Dedifferentiated amniotic fluid mesenchymal stem cell (primary cell): ENCODE measurements at regions not wholly inside any gene's neighbourhood (a gene's known extent, or its start where the extent isn't known, plus 50 kb on each side); places are given as distances from the start of the nearest gene placed in this dataset.
"Not testable (repeated sequence)": the region's sequence is repeated elsewhere in the genome, so short reads cannot be mapped to it uniquely, and the experiment has no call there.

Source experiments
- DNase-seq: peaks from one replicate; pipeline ENCODE4 v3.0.0-alpha.2; 2016; ENCODE audit errors: extremely low spot score

DNA sequence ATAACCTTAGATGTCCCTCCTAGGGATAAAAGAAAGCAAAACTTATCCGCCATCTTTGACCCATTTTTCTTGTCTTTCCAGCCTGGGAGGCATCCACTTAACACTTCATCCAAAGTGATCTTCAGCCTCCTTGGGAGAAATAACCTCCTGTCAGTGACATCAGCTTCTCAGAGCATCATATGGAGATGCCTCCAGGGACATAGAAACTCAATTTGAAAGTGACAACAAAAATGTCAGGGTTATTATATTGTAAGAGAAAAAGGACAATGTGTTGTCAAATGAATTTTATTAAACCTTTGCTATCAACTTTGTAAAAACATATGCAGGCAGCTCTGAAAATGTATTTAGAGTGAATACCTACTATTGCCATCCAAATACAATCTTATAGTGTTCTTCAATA, 371.2 kb upstream of the ADARB2 start:
- no peak for DNase-seq

GRCh38 chr10:2106641-2107040, 369.3 kb upstream of the ADARB2 start:
- no peak for DNase-seq

GRCh38 chr10:2099321-2099720, 362.0 kb upstream of the ADARB2 start:
- no peak for DNase-seq

- no peak for DNase-seq
Observed at GRCh38 chr10:2097937-2098336, 360.6 kb upstream of the ADARB2 start.

DNA sequence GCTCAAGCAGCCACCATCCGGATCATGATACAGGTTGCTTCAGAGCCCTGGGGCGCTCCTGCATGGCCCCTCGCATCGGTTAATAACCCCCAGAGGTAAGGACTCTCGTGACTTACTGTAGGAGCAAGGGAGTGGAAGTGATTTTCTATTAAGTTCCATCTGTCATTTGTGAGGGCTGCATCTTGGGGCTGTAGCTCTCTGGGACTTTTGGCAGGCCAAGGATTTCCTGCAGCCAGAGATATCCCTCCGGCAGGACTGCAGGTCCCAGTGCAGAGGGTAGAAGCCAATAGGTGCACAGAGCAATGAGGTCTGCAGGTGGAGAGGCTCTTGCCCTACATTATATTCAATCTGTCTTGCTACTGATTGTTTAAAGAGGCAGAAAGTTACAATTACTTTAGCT, 356.8 kb upstream of the ADARB2 start:
- no peak for DNase-seq

DNA sequence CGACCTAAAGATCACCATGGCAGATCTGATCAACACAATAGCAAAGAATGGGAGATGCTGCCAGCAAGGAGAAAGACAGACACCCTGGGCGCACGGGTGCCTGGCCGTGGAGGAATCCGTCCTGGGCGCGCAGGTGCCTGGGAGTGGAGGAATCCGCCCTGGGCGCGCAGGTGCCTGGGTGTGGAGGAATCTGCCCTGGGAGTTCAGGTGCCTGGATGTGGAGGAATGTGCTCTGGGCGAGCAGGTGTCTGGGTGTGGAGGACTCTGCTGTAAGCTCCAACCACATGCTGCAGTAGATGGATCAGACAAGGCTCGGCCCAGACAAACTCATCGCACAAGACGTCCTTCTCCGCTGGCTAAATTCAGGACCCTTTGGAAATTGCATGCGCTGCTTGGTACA, 346.3 kb upstream of the ADARB2 start:
- DNase-seq: no peak

DNA sequence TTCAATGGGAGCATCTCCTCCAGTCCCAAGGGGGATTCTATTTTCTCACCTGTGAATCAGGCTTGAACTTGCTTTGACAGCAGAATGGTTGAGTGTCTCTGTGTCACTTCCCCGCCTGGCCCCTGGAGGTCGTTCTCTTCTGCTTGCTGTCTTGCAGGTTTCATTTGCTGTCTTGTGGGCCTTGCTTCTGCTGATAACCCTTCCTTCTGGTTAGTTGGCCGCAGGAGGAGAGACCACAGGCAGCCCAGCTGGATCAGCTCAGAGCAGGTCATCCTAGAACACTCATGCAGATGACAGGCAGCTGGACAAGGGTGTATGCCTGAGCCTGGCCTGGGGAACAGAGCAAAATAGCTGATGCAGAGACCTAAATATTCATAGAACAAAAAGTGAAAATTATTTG, 344.2 kb upstream of the ADARB2 start:
- no peak for DNase-seq

- no peak for DNase-seq
Observed at GRCh38 chr10:2079603-2080078, 342.3 kb upstream of the ADARB2 start.

DNA sequence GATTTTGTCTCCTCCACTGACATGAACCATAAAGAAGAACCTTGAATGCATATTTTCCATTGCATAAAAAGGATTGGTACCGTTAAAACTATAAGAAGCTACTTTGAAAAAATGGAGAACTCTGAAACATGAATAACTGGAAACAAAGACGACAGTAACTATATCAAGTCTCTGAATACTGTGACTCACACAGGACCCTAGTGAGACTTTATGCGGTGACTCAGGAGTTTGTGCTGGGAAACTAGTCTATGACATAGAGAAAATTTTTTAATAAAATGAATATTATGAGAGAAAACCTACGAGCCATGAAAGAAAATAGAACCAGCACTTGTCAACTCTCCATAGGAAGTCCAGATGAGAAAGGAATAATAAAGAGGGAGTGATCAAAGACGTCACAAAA, 339.9 kb upstream of the ADARB2 start:
- DNase-seq: no peak

DNA sequence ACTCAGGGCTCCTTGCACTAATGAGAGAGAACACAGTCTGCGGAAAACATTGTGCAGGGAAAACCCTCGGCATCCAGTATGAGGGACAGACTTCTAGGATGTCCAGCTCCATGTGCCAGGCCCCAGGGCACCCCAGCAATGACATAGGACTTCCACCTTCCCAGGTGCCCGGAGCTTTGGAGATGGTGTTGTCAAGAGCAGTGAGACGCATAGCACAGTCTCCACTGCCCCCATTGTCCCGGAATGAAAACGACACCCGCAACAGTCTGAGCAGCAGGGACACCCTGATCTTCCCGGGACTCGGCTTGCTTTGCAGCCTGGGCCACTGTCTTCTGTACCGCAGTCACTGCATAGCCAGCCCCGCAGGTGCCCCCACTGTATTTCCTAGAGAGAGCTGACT, 339.2 kb upstream of the ADARB2 start:
- DNase-seq: no peak

DNA sequence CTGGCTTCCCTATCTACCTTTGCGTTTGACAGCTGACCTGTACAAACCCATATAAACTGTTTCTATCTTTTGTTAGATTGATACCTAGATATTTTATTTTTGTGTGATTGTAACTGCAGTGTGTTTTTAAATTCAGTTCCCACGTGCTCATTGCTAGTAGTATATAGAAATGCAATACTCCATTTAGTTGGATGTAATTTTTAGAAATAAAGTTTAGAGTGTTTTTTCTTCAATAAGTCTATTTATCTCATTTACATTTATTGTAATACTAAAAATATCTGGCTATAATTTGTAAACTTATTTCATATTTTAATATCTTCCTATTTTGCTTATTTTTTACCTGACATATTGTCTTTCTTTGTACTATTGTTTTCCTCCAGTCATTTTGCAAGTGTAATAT, 329.7 kb upstream of the ADARB2 start:
- no peak for DNase-seq

DNA sequence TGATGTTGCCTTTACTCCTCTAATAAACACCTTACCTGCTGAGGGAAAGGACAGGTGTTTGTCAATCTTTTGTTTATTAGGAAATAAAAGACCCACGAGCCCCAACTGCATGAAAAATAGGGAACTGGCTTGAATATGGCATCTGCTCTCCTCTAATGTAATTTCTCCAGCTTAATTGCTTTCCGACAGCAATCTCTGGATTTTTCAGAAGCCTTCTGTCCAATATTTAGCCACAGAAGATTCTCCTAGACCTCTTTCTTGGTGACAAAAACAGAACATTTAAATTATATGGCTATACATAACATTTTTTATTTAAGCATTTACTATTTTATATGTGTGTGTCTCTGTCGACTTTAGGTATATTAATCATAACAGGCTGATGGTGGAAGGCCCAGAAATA, 317.4 kb upstream of the ADARB2 start:
- no peak for DNase-seq

DNA sequence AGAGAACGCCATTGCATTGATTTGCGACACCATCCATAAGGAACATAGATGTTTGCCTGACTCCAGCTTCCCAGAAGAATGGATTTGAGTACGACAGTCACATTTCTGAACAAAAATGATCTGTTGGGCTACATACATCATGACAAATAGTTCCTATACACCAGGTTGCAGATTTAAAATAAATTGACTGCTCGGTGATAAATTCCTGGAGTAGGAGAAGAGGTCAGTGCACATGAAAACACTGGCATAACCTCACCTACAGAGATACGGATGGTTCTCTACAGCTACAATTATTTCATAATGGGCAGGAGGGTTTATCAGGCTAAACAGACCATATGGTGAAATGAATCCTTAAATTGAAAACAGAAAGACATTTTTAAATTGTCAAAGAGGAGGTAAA, 316.5 kb upstream of the ADARB2 start:
- DNase-seq: no peak

GRCh38 chr10:2051108-2051507, 313.8 kb upstream of the ADARB2 start:
- DNase-seq: no peak

DNA sequence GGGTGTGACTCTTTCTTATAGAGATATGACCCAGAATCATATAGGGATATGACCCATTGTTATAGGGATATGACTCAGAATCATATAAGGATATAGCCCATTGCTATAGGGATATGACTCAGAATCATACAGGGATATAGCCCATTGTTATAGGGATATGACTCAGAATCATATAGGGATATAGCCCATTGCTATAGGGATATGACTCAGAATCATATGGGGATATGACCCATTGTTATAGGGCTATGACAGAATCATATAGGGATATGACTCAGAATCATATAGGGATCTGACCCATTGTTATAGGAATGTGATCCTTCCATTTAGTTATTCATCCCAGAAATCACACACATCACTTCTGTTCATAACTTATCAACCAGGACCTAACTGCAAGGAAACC, 312.2 kb upstream of the ADARB2 start:
- DNase-seq: no peak

DNA sequence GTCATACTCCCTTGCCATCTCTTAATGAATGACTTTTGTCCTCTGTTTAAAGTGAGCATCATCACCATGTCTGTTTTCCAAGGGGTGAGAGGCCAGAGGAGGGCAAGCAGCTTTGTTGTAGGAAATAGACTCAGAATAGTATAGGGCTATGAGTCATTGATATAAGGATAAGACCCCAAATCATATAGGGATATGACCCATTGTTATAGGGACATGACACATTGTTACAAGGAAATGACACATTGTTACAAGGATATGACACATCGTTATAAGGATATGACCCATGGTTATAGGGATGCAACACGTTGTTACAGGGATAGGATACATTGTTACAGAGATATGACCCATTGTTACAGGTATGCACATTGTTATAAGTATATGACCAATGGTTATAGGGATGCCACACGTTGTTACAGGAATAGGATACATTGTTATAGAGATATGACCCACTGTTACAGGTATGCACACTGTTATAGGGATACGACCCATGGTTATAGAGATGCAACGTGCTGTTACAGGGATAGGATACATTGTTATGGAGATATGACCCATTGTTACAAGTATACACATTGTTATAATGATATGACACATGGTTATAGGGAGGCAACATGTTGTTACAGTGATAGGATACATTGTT, 311.1 kb upstream of the ADARB2 start:
- no peak for DNase-seq

GRCh38 chr10:2047679-2048078, 310.4 kb upstream of the ADARB2 start:
- no peak for DNase-seq

- no peak for DNase-seq
Observed at GRCh38 chr10:2043379-2043778, 306.1 kb upstream of the ADARB2 start.

DNA sequence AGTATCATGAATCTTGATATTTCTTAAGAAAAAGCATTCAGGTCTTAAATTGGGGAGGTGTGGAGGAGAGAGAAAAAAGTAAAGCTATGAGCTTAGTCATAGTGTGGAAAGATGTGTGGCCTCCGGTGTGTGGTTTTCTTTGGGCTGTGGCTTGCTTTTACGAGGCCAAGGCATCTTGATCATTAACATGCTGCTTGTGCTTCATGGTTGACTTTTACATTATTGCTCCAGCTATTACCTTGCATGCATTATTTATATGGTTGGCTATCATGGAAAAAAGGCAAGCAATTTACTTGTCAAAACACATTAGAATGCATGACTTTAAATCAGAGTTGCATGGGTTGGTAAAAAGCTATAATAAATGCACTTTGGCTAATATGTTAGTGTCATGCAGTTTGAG, 300.7 kb upstream of the ADARB2 start:
- DNase-seq: no peak

DNA sequence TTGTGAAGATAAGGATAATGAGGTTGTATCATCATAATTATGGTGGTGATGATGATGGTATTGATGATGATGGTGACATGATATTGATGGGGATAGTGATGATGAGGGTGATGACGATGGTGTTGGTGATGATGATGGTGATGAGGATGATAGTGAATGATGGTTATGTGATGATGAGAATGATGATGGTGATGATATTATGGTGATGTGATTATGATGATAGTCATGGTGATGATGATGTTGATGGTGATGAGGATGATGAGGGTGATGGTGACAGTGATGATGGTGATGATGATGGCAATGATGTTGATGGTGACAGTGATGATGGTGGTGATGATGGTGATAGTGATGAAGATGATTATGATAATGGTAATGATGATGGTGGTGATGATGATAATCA, 299.9 kb upstream of the ADARB2 start:
- no peak for DNase-seq

DNA sequence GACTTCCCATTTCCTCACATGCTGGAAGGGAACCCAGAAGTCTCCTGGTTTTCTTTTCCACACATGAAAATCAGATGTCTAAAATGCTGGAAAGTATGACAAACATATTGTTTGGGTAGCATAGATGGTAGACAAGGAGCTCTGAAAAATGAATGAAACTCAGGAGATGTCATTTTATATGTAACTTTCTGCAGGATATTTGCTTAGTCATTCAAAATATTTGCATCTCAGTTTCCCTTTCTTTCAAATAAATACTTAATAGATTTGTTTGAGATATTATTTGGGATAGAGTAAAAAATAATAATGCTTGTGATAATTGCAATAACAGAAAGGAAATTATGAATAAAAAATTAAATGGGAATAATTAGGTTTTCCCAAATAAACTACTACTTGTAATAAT, 298.9 kb upstream of the ADARB2 start:
- DNase-seq: no peak

DNA sequence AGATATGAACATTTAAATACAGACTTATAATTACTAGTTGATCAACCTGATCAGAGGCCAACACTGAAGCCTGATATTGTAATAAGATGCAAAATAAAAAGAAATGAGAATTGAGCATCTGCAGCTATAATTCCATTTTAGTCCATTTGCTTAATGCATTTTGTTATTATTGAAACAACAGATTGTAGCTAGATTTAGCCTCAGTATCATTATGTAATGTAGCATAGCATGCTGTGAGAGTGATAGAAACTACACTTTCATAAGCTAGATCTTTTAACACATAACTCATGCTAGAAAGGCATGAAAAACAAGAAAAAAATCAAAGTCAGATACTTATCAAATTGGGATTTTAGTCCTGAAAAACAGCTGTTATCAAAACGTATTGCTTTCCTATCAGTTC, 292.7 kb upstream of the ADARB2 start:
- no peak for DNase-seq

DNA sequence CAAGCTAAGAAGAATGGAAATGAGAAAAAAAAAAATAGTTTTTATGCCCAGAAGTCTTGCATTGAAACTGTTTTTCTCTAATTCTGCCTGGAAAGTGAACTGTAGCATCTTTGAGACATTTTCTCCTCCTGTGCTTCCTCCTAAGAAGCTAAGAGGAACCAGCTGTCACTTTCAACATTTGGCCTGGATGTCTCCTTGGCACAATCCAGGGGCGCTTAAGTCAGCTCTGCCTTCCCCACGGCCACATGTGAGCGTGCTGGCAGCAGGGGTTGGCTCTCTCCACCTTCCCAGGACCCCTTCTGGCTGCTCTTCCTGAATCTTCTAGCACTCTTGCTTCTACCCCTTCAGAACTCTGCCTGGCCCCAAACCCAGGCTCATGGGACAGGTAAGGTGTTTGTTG, 289.6 kb upstream of the ADARB2 start:
- DNase-seq: no peak

GRCh38 chr10:2024750-2025149, 287.4 kb upstream of the ADARB2 start:
- DNase-seq: not testable (repeated sequence)
